Activated CD8-positive, alpha-beta T cell treated with anti-CD3 and anti-CD28 coated beads, Interleukin-2, amount 10 ng/mL, durations not matched to agents 7 days and 5 days (primary cell): ENCODE measurements at regions not wholly inside any gene's neighbourhood (a gene's known extent, or its start where the extent isn't known, plus 50 kb on each side); places are given as distances from the start of the nearest gene placed in this dataset.

Experiments
- ATAC-seq: fragments of 150-1000 bp; cut with Tn5 transposase; one replicate; pipeline ENCODE4 v1.10.0; 2021; ENCODE audit warnings: moderate library complexity
- CTCF ChIA-PET: fragments of 350-600 bp; sonication (Branson Sonifier 250); formaldehyde crosslinking; loops from one replicate; lab custom pipeline; 2021; ENCODE audit warnings: antibody characterized with exemption; lab: Charles Lee
- POLR2A ChIA-PET: fragments of 350-600 bp; sonication (Branson Sonifier 250); formaldehyde crosslinking; loops from one replicate; lab custom pipeline; 2021; ENCODE audit warnings: antibody characterized with exemption; lab: Charles Lee
- DNase-seq: peaks from one replicate; pipeline ENCODE4 v3.0.0-alpha.2; 2020
- H3K27ac Mint-ChIP-seq: one replicate; pipeline ENCODE4 v1.8.0; 2021; ENCODE audit warnings: mild to moderate bottlenecking, mixed read lengths
- H3K27me3 Mint-ChIP-seq: one replicate; pipeline ENCODE4 v1.8.0; 2021; ENCODE audit warnings: low read depth, mixed read lengths
- H3K36me3 Mint-ChIP-seq: one replicate; pipeline ENCODE4 v1.8.0; 2021; ENCODE audit warnings: low read depth, mixed read lengths
- H3K4me1 Mint-ChIP-seq: one replicate; pipeline ENCODE4 v1.8.0; 2021; ENCODE audit warnings: low read depth, mixed read lengths
- H3K4me3 Mint-ChIP-seq: one replicate; pipeline ENCODE4 v1.8.0; 2021; ENCODE audit warnings: mild to moderate bottlenecking, mixed read lengths
- H3K9me3 Mint-ChIP-seq: one replicate; pipeline ENCODE4 v1.8.0; 2022; ENCODE audit warnings: mixed read lengths; ENCODE audit not compliant: insufficient read depth

- DNase-seq (no peak), ATAC-seq (no peak)
- CTCF ChIA-PET: no interaction called here
- H3K27ac Mint-ChIP-seq: no peak overlapping the region
- no peaks in the 10 kb centered on the region for H3K9me3 Mint-ChIP-seq
- H3K4me1 Mint-ChIP-seq: peaks cover 2% of the 10 kb centered on the region
- peaks cover 4% of the 10 kb centered on the region for H3K27me3 Mint-ChIP-seq
- H3K4me3 Mint-ChIP-seq: no peak overlapping the region
- POLR2A ChIA-PET: no interaction called here
- no peaks in the 10 kb centered on the region for H3K36me3 Mint-ChIP-seq
Observed at GRCh38 chr4:155616117-155616516, 50.5 kb upstream of the GUCY1A1 start.

- ChIA-PET POLR2A (no interaction called here), CTCF (no interaction called here)
- Mint-ChIP-seq H3K27me3 (peaks cover 4% of the 10 kb centered on the region), H3K27ac (no peak overlapping the region), H3K9me3 (no peaks in the 10 kb centered on the region), H3K4me1 (peaks cover 2% of the 10 kb centered on the region), H3K36me3 (no peaks in the 10 kb centered on the region), H3K4me3 (no peak overlapping the region)
- ATAC-seq (no peak), DNase-seq (no peak)
Observed at GRCh38 chr4:155615081-155615887, 51.4 kb upstream of the GUCY1A1 start.

GRCh38 chr4:155614111-155614762 is 52.4 kb upstream of the GUCY1A1 start:
- ChIA-PET POLR2A (no interaction called here), CTCF (no interaction called here)
- ATAC-seq: no peak
- Mint-ChIP-seq H3K9me3 (no peaks in the 10 kb centered on the region), H3K4me3 (no peak overlapping the region), H3K4me1 (peaks cover 2% of the 10 kb centered on the region), H3K27ac (no peak overlapping the region), H3K27me3 (peaks cover 4% of the 10 kb centered on the region), H3K36me3 (no peaks in the 10 kb centered on the region)
- no peak for DNase-seq

GRCh38 chr4:155612074-155612473 is 54.6 kb upstream of the GUCY1A1 start:
- H3K4me3 Mint-ChIP-seq: no peak overlapping the region
- no peaks in the 10 kb centered on the region for H3K36me3 Mint-ChIP-seq
- DNase-seq (no peak), ATAC-seq (no peak)
- ChIA-PET POLR2A (no interaction called here), CTCF (no interaction called here)
- no peak overlapping the region for H3K27ac Mint-ChIP-seq
- H3K4me1 Mint-ChIP-seq: peaks cover 2% of the 10 kb centered on the region
- H3K9me3 Mint-ChIP-seq: no peaks in the 10 kb centered on the region
- peaks cover 4% of the 10 kb centered on the region for H3K27me3 Mint-ChIP-seq

- POLR2A ChIA-PET: no interaction called here
- no peak for ATAC-seq
Observed at GRCh38 chr4:155611501-155611900, 55.1 kb upstream of the GUCY1A1 start.

GRCh38 chr4:155610143-155610542 is 56.5 kb upstream of the GUCY1A1 start:
- no peaks in the 10 kb centered on the region for H3K9me3 Mint-ChIP-seq
- H3K4me1 Mint-ChIP-seq: no peaks in the 10 kb centered on the region
- H3K36me3 Mint-ChIP-seq: no peaks in the 10 kb centered on the region
- H3K27ac Mint-ChIP-seq: no peak overlapping the region
- ATAC-seq: no peak
- CTCF ChIA-PET: interaction anchor here (0.9 kb wide), 1 partner anchor 11 kb away, joined by 3 read pairs; no protein-coding TSS in a partner anchor
- H3K4me3 Mint-ChIP-seq: no peak overlapping the region
- DNase-seq: no peak
- POLR2A ChIA-PET: no interaction called here
- H3K27me3 Mint-ChIP-seq: peaks cover 4% of the 10 kb centered on the region

More at GRCh38 chr4:155611501-155611900, 55.1 kb upstream of the GUCY1A1 start:
- DNase-seq: no peak
- CTCF ChIA-PET: no interaction called here
- H3K27me3 Mint-ChIP-seq: peaks cover 4% of the 10 kb centered on the region
- no peaks in the 10 kb centered on the region for H3K9me3 Mint-ChIP-seq
- no peak overlapping the region for H3K27ac Mint-ChIP-seq
- H3K4me3 Mint-ChIP-seq: no peak overlapping the region
- H3K4me1 Mint-ChIP-seq: peaks cover 2% of the 10 kb centered on the region
- H3K36me3 Mint-ChIP-seq: no peaks in the 10 kb centered on the region

GRCh38 chr4:155609455-155610059 is 57.1 kb upstream of the GUCY1A1 start:
- Mint-ChIP-seq H3K4me1 (no peaks in the 10 kb centered on the region), H3K36me3 (no peaks in the 10 kb centered on the region), H3K4me3 (no peak overlapping the region), H3K27ac (no peak overlapping the region), H3K27me3 (peaks cover 4% of the 10 kb centered on the region), H3K9me3 (no peaks in the 10 kb centered on the region)
- POLR2A ChIA-PET: no interaction called here
- DNase-seq (no peak), ATAC-seq (no peak)
- CTCF ChIA-PET: interaction anchor here (0.9 kb wide), 1 partner anchor 10 kb away, joined by 3 read pairs; no protein-coding TSS in a partner anchor

GRCh38 chr4:155608225-155608885 is 58.3 kb upstream of the GUCY1A1 start:
- peaks cover 2% of the 10 kb centered on the region for H3K27me3 Mint-ChIP-seq
- H3K4me3 Mint-ChIP-seq: no peak overlapping the region
- H3K4me1 Mint-ChIP-seq: peaks cover 3% of the 10 kb centered on the region
- ChIA-PET CTCF (no interaction called here), POLR2A (no interaction called here)
- H3K36me3 Mint-ChIP-seq: no peaks in the 10 kb centered on the region
- H3K27ac Mint-ChIP-seq: no peak overlapping the region
- H3K9me3 Mint-ChIP-seq: no peaks in the 10 kb centered on the region
- ATAC-seq (no peak), DNase-seq (no peak)

GRCh38 chr4:155607481-155607880 is 59.2 kb upstream of the GUCY1A1 start:
- Mint-ChIP-seq H3K4me3 (no peak overlapping the region), H3K27ac (no peak overlapping the region), H3K36me3 (no peaks in the 10 kb centered on the region), H3K27me3 (no peaks in the 10 kb centered on the region), H3K9me3 (no peaks in the 10 kb centered on the region), H3K4me1 (peaks cover 8% of the 10 kb centered on the region)
- POLR2A ChIA-PET: no interaction called here
- CTCF ChIA-PET: no interaction called here
- DNase-seq: no peak
- no peak for ATAC-seq

- no peak for ATAC-seq
- ChIA-PET POLR2A (no interaction called here), CTCF (no interaction called here)
- H3K36me3 Mint-ChIP-seq: no peaks in the 10 kb centered on the region
- no peaks in the 10 kb centered on the region for H3K27me3 Mint-ChIP-seq
- H3K27ac Mint-ChIP-seq: no peak overlapping the region
- no peak for DNase-seq
- H3K4me1 Mint-ChIP-seq: peaks cover 8% of the 10 kb centered on the region
- H3K9me3 Mint-ChIP-seq: no peaks in the 10 kb centered on the region
- no peak overlapping the region for H3K4me3 Mint-ChIP-seq
Observed at GRCh38 chr4:155604718-155605626, 61.7 kb upstream of the GUCY1A1 start.

- ATAC-seq: no peak
- no peaks in the 10 kb centered on the region for H3K27me3 Mint-ChIP-seq
- H3K27ac Mint-ChIP-seq: no peak overlapping the region
- no peaks in the 10 kb centered on the region for H3K9me3 Mint-ChIP-seq
- no peak for DNase-seq
- H3K4me3 Mint-ChIP-seq: no peak overlapping the region
- CTCF ChIA-PET: no interaction called here
- H3K36me3 Mint-ChIP-seq: no peaks in the 10 kb centered on the region
- POLR2A ChIA-PET: no interaction called here
- peaks cover 8% of the 10 kb centered on the region for H3K4me1 Mint-ChIP-seq
Observed at GRCh38 chr4:155603360-155603891, 63.2 kb upstream of the GUCY1A1 start.
